BJ (cell line): ENCODE measurements at regions not wholly inside any gene's neighbourhood (a gene's known extent, or its start where the extent isn't known, plus 50 kb on each side); places are given as distances from the start of the nearest gene placed in this dataset.

Source experiments
- CTCF ChIA-PET: fragments of 350-600 bp; formaldehyde crosslinking; extraction: SDS; loops from one replicate; lab custom pipeline; 2021; ENCODE audit warnings: antibody characterized with exemption, inconsistent platforms; lab: Yijun Ruan, JAX
- POLR2A ChIA-PET: fragments of 300-600 bp; sonication (Branson Sonifier 250); formaldehyde crosslinking; extraction: SDS; loops from one replicate; lab custom pipeline; 2021; ENCODE audit warnings: antibody characterized with exemption; lab: Charles Lee
- DNase-seq: peaks from one replicate; pipeline ENCODE4 v3.0.0-alpha.2; 2011; ENCODE audit warnings: low read depth
- H3K27me3 ChIP-seq: 2 replicates; pipeline ENCODE4 v1.6.0; 2011; ENCODE audit warnings: low read length; ENCODE audit not compliant: control insufficient read depth, insufficient read depth
- H3K36me3 ChIP-seq: 2 replicates; pipeline ENCODE4 v1.5.1; 2011; ENCODE audit warnings: low read length; ENCODE audit not compliant: control insufficient read depth, insufficient read depth
- H3K4me3 ChIP-seq: 2 replicates; pipeline ENCODE4 v1.5.1; 2011; ENCODE audit warnings: low read depth, mild to moderate bottlenecking, control low read depth, low read length
- CTCF ChIP-seq: IDR thresholded peaks from 2 replicates; pipeline ENCODE4 v1.5.1; 2011; ENCODE audit warnings: low read depth, mild to moderate bottlenecking, control low read depth, inconsistent platforms, low read length, moderate library complexity; ENCODE audit not compliant: insufficient read depth

GRCh38 chr12:108446766-108447165 lies 68.3 kb upstream of the FICD start:
- POLR2A ChIA-PET: no interaction called here
- Histone ChIP-seq H3K27me3 (no peaks in the 10 kb centered on the region), H3K4me3 (no peak overlapping the region), H3K36me3 (no peaks in the 10 kb centered on the region)
- CTCF ChIA-PET: no interaction called here
- DNase-seq: no peak
- TF ChIP-seq CTCF: no peak

GRCh38 chr12:108442910-108443309 lies 72.2 kb upstream of the FICD start:
- H3K27me3 ChIP-seq: no peaks in the 10 kb centered on the region
- no peaks in the 10 kb centered on the region for H3K36me3 ChIP-seq
- ChIA-PET POLR2A (no interaction called here), CTCF (no interaction called here)
- no peak overlapping the region for H3K4me3 ChIP-seq
- no peak for TF ChIP-seq CTCF
- DNase-seq: no peak

- DNase-seq: no peak
- TF ChIP-seq CTCF: no peak
- Histone ChIP-seq H3K4me3 (no peak overlapping the region), H3K27me3 (no peaks in the 10 kb centered on the region), H3K36me3 (no peaks in the 10 kb centered on the region)
- ChIA-PET POLR2A (no interaction called here), CTCF (no interaction called here)
Observed at GRCh38 chr12:108442067-108442466, 73.0 kb upstream of the FICD start.

DNA sequence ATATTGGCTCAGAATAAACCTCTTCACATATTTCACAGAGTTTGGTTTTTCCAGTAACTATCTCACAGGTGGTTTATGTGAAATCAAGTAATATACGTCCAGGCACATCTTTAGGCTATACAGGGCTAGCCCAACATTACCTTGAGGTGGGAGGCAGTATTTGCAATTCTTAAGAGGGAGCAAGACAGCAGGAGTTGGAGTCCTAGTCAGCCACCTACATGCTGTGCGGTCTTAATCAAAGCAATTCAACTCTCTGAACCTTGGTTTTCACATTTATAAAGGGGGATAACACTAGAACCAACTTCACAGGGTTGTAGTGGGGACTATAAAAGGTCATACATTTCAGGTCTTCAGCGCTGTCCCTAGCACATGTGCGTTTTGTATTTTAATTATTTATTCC lies 73.5 kb upstream of the FICD start:
- DNase-seq: no peak
- ChIA-PET POLR2A (no interaction called here), CTCF (no interaction called here)
- Histone ChIP-seq H3K4me3 (no peak overlapping the region), H3K27me3 (no peaks in the 10 kb centered on the region), H3K36me3 (no peaks in the 10 kb centered on the region)
- TF ChIP-seq CTCF: no peak

GRCh38 chr12:108440736-108441135 lies 74.3 kb upstream of the FICD start:
- no peak for DNase-seq
- CTCF ChIA-PET: no interaction called here
- no peaks in the 10 kb centered on the region for H3K27me3 ChIP-seq
- no peak for TF ChIP-seq CTCF
- no peaks in the 10 kb centered on the region for H3K36me3 ChIP-seq
- no peak overlapping the region for H3K4me3 ChIP-seq
- POLR2A ChIA-PET: no interaction called here
